Naive B cell (primary cell): ENCODE measurements at regions not wholly inside any gene's neighbourhood (a gene's known extent, or its start where the extent isn't known, plus 50 kb on each side); places are given as distances from the start of the nearest gene placed in this dataset.

Experiments
- ATAC-seq, 2 donors: fragments of 150-1000 bp; cut with Tn5 transposase; 2 replicates each; pipeline ENCODE4 v1.10.0; 2021; ENCODE audit warnings: low read depth in 2 of 2, mild to moderate bottlenecking in 2 of 2, moderate library complexity in 2 of 2
- DNase-seq: peaks from one replicate; pipeline ENCODE4 v3.0.0; 2022
- H3K27ac Mint-ChIP-seq, 6 donors: one replicate each; pipeline ENCODE4 v1.8.0; 2020 to 2022; ENCODE audit warnings: mild to moderate bottlenecking in 6 of 6, mixed read lengths in 6 of 6, moderate library complexity in 5 of 6, inconsistent platforms in 2 of 6
- H3K27me3 Mint-ChIP-seq, 3 donors: one replicate each; pipeline ENCODE4 v1.8.0; 2021 to 2022; ENCODE audit warnings: mixed read lengths in 3 of 3, mild to moderate bottlenecking in 1 of 3
- H3K36me3 Mint-ChIP-seq, 2 donors: one replicate each; pipeline ENCODE4 v1.8.0; 2020 to 2022; ENCODE audit warnings: mixed read lengths in 2 of 2, inconsistent platforms in 1 of 2, mild to moderate bottlenecking in 1 of 2
- H3K4me1 Mint-ChIP-seq, 3 donors: one replicate each; pipeline ENCODE4 v1.8.0; 2020 to 2022; ENCODE audit warnings: mixed read lengths in 3 of 3, inconsistent platforms in 1 of 3, mild to moderate bottlenecking in 1 of 3, moderate library complexity in 1 of 3
- H3K4me3 Mint-ChIP-seq, 8 donors: one replicate each; pipeline ENCODE4 v1.8.0; 2020 to 2022; ENCODE audit warnings: mild to moderate bottlenecking in 8 of 8, mixed read lengths in 8 of 8, moderate library complexity in 8 of 8, inconsistent platforms in 2 of 8
- H3K9me3 Mint-ChIP-seq, 7 donors: one replicate each; pipeline ENCODE4 v1.8.0; 2020 to 2022; ENCODE audit warnings: mixed read lengths in 7 of 7, mild to moderate bottlenecking in 5 of 7, inconsistent platforms in 2 of 7, moderate library complexity in 1 of 7

DNA sequence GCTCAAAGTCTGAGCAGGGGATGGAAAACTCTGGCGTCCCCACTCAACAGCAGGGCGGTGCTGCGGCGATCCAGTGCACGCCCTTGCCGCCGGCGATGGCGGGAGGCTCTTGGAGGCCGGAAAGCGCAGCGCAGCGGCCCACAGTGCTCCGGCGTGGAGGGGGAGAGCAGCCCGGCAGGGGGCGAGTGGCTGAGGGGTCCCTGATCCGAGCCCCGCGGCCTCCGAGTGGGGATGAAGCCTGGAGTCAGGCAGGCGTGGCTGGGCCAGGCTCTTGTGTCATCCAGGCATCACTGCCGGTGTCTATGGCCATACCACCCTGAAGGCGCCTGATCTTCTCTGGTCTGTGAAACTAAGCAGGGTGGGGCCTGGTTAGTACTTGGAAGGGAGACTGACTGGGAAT lies 183.1 kb downstream of the ALG10 start:
- ATAC-seq: no peak
- H3K4me3 Mint-ChIP-seq: peak overlapping the region in 2 of 8 donors; percentile 9 to 29
- peak overlapping the region in 1 of 6 donors; percentile 81 for H3K27ac Mint-ChIP-seq

GRCh38 chr12:34206061-34206785 lies 183.9 kb downstream of the ALG10 start:
- no peaks in the 10 kb centered on the region for H3K27me3 Mint-ChIP-seq
- H3K4me1 Mint-ChIP-seq: peaks cover 32 to 45% (median 43%) of the 10 kb centered on the region in 3 donors
- peaks cover 0 to 10% (median 1%) of the 10 kb centered on the region in 7 donors for H3K9me3 Mint-ChIP-seq
- peaks cover 0 to 17% of the 10 kb centered on the region in 2 donors for H3K36me3 Mint-ChIP-seq
- ATAC-seq (no peak), DNase-seq (no peak)
- peak overlapping the region in 5 of 6 donors; percentile 2 to 84 (median 37) for H3K27ac Mint-ChIP-seq
- H3K4me3 Mint-ChIP-seq: peak overlapping the region in 3 of 8 donors; percentile 12 to 57 (median 50)

More for the DNA sequence above, 183.1 kb downstream of the ALG10 start:
- Mint-ChIP-seq H3K36me3 (peaks cover 0 to 17% of the 10 kb centered on the region in 2 donors), H3K4me1 (peaks cover 29 to 45% (median 43%) of the 10 kb centered on the region in 3 donors), H3K9me3 (peaks cover 0 to 10% (median 1%) of the 10 kb centered on the region in 7 donors), H3K27me3 (no peaks in the 10 kb centered on the region)
- DNase-seq: no peak

- no peak for DNase-seq
- Mint-ChIP-seq H3K27ac (peak overlapping the region in 3 of 6 donors; percentile 7 to 81 (median 62)), H3K4me1 (peaks cover 28 to 36% (median 35%) of the 10 kb centered on the region in 3 donors), H3K27me3 (no peaks in the 10 kb centered on the region), H3K4me3 (no peak overlapping the region), H3K9me3 (peaks cover 0 to 10% (median 1%) of the 10 kb centered on the region in 7 donors), H3K36me3 (peaks cover 0 to 17% of the 10 kb centered on the region in 2 donors)
- ATAC-seq: no peak
These were observed 185.6 kb downstream of the ALG10 start for GRCh38 chr12:34207858-34208257.

DNA sequence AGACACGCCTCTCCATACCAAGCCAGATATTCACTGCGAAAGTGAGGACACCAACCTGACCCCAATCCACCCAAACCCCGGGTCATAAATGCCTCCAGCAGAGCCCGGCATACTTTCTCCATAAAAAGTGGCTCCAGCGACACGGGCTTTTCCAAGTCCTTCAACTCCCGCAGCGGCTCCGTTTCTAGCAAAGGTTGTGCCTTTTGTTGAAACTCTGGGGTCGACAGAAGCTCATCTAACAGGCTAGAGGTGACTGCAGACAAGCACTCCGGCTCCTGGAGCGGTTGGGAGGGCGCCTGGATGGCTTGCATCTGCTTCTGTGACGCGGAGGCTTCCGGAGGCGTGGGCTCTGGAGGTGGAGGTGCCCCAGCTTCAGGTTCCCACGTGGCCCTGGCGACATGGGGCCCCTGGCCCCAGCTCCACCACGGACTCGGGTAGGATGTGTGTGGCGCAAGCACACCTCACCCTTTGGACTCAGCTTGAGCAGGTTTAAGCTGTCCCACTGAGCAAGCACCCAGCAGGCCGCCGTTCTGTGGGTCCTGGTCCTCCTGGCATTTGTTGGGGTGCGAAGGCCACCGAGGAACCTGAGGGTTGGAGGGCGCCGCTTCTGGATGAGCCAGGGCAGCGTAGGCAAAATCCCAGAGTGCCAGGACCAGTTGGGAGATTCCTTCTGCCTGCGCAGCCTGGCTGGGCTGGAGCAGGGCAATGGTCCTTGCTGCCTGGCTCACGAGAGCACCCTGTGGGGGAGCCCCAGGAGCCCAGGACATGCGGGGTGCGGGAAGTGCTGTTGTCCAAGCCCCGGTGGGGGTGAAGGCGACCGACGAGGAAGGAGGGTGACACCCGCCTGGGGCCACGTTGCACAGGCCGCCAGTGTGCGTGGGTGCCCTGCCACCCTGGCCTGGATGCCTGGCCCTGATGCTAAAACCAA lies 186.3 kb downstream of the ALG10 start:
- Mint-ChIP-seq H3K4me1 (peaks cover 24 to 31% (median 29%) of the 10 kb centered on the region in 3 donors), H3K9me3 (peaks cover 0 to 10% (median 1%) of the 10 kb centered on the region in 7 donors), H3K4me3 (no peak overlapping the region), H3K27ac (peak overlapping the region in 2 of 6 donors; percentile 12 to 62), H3K27me3 (no peaks in the 10 kb centered on the region), H3K36me3 (peaks cover 0 to 17% of the 10 kb centered on the region in 2 donors)
- no peak for DNase-seq
- no peak for ATAC-seq

- ATAC-seq (no peak), DNase-seq (no peak)
- Mint-ChIP-seq H3K27ac (peak overlapping the region in 1 of 6 donors; percentile 84), H3K9me3 (peaks cover 0 to 10% (median 1%) of the 10 kb centered on the region in 7 donors), H3K4me3 (no peak overlapping the region), H3K4me1 (peaks cover 20 to 27% (median 22%) of the 10 kb centered on the region in 3 donors), H3K36me3 (peaks cover 0 to 17% of the 10 kb centered on the region in 2 donors), H3K27me3 (no peaks in the 10 kb centered on the region)
These were observed 187.1 kb downstream of the ALG10 start for GRCh38 chr12:34209259-34209835.

- Mint-ChIP-seq H3K4me1 (peaks cover 14 to 19% (median 15%) of the 10 kb centered on the region in 3 donors), H3K9me3 (peaks cover 0 to 10% (median 1%) of the 10 kb centered on the region in 7 donors), H3K36me3 (peaks cover 0 to 17% of the 10 kb centered on the region in 2 donors), H3K27me3 (no peaks in the 10 kb centered on the region), H3K27ac (peak overlapping the region in 1 of 6 donors; percentile 28), H3K4me3 (no peak overlapping the region)
- DNase-seq (no peak), ATAC-seq (no peak)
These were observed 187.9 kb downstream of the ALG10 start for GRCh38 chr12:34210183-34210582.

DNA sequence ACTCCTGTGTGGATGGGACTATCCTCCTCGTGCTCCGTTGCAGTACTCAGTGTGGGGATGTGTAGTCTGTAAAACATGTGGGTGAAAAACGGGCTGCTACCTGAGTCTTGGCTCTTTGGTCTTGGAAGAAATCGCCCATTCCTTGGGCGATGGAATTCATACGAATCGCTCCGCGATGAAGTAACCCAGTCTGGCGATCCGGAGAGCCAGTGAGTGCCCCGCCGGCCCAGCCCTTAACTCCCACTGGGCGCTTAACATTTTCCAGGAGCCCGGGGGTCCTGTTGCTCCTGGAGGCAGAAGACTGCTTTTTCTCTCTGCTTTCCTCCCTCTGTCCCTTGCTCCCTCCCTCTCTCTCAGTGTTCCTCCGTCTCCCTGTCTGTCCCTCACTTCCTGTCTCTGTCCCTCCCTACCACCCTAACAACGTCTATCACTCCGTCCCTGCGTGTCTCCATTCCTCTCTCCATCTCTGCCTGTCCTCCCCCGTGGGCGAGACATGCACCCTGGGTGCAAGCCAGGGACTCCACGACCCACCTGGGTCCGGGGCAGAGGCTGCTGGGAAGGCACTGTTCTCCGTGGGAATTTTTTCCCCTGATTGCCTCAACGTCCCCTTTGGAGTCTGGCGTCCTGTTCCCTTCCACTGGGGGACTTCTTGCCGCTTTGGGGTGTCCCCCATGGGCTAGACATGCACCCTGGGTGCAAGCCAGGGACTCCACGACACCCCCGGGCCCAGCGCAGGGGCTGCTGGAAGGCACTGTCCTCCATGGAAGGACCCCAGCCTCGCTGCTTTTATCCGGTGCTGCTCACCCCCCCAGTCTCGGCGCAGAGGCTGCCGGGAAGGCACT lies 188.6 kb downstream of the ALG10 start:
- Mint-ChIP-seq H3K36me3 (peaks cover 0 to 17% of the 10 kb centered on the region in 2 donors), H3K27ac (peak overlapping the region in 2 of 6 donors; percentile 42 to 78), H3K9me3 (peaks cover 0 to 10% (median 1%) of the 10 kb centered on the region in 7 donors), H3K4me3 (no peak overlapping the region), H3K4me1 (peaks cover 8 to 13% (median 10%) of the 10 kb centered on the region in 3 donors), H3K27me3 (no peaks in the 10 kb centered on the region)
- ATAC-seq (no peak), DNase-seq (no peak)

- Mint-ChIP-seq H3K27ac (no peak overlapping the region), H3K4me1 (peaks cover 3 to 7% (median 6%) of the 10 kb centered on the region in 3 donors), H3K27me3 (no peaks in the 10 kb centered on the region), H3K9me3 (peaks cover 0 to 3% (median 0%) of the 10 kb centered on the region in 7 donors), H3K4me3 (no peak overlapping the region), H3K36me3 (peaks cover 0 to 5% of the 10 kb centered on the region in 2 donors)
- no peak for DNase-seq
- no peak for ATAC-seq
These were observed 190.4 kb downstream of the ALG10 start for GRCh38 chr12:34212651-34213050.

GRCh38 chr12:34214011-34214410 lies 191.7 kb downstream of the ALG10 start:
- no peaks in the 10 kb centered on the region for H3K36me3 Mint-ChIP-seq
- peaks cover 0 to 1% (median 0%) of the 10 kb centered on the region in 7 donors for H3K9me3 Mint-ChIP-seq
- DNase-seq: no peak
- no peak overlapping the region for H3K4me3 Mint-ChIP-seq
- ATAC-seq: no peak
- peaks cover 8 to 17% (median 17%) of the 10 kb centered on the region in 3 donors for H3K4me1 Mint-ChIP-seq
- no peak overlapping the region for H3K27ac Mint-ChIP-seq
- peaks cover 6 to 9% (median 8%) of the 10 kb centered on the region in 3 donors for H3K27me3 Mint-ChIP-seq

DNA sequence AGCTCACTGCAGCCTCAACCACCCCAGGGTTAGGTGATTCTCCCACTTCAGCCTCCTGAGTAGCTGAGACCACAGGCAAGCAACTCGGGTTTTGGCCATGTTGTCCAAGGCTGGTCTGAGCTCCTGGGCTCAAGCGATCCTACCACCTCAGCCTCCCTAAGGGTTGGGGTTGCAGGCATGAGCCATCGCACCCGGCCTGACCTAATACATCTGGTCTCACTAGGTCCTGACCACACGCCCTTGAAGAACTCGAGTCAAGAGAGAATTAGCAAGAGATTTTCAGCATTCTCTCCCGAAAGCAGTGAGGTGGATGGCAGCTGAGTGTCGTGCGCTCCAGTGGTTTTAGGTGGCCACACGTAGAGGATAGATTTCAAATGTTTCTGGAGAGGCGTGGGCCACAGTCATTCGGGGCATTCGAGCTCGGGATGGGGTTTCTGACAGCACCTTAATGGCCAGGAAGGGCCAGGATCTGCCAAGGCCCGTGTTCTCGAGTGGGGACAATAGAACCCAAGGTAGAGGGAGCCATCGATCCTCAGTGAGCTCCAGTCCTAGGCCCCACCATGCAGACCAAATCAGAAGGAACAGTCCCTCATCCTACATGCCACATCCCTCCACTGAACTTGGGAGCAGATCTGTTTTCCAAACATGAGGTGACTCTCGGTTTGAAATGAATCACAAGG lies 193.1 kb downstream of the ALG10 start:
- peaks cover 8 to 22% (median 19%) of the 10 kb centered on the region in 3 donors for H3K4me1 Mint-ChIP-seq
- H3K36me3 Mint-ChIP-seq: no peaks in the 10 kb centered on the region
- H3K9me3 Mint-ChIP-seq: no peaks in the 10 kb centered on the region
- H3K4me3 Mint-ChIP-seq: peak overlapping the region in 1 of 8 donors; percentile 5
- peaks cover 6 to 10% (median 9%) of the 10 kb centered on the region in 3 donors for H3K27me3 Mint-ChIP-seq
- H3K27ac Mint-ChIP-seq: peak overlapping the region in 4 of 6 donors; percentile 6 to 47 (median 26)
- ATAC-seq: no peak
- DNase-seq: no peak

DNA sequence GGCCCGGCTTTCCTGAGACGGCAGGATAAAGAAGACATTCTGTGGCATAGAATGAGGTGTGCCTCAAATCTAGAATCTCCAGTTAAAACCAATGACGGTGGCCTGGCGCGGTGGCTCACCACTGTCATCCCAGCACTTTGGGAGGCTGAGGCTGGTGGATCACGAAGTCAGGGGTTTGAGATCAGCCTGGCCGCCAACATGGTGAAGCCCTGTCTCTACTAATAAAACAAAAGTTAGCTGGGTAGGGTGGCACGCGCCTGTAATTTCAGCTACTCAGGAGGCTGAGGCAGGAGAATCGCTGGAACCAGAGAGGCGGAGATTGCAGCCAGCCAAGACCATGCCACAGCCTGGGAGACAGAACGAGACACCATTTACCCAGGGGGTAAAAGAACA lies 193.6 kb downstream of the ALG10 start:
- peak overlapping the region in 1 of 6 donors; percentile 14 for H3K27ac Mint-ChIP-seq
- peak overlapping the region in 1 of 8 donors; percentile 5 for H3K4me3 Mint-ChIP-seq
- no peaks in the 10 kb centered on the region for H3K9me3 Mint-ChIP-seq
- ATAC-seq: no peak
- peaks cover 6 to 10% (median 9%) of the 10 kb centered on the region in 3 donors for H3K27me3 Mint-ChIP-seq
- no peaks in the 10 kb centered on the region for H3K36me3 Mint-ChIP-seq
- H3K4me1 Mint-ChIP-seq: peaks cover 7 to 22% (median 19%) of the 10 kb centered on the region in 3 donors
- DNase-seq: no peak

- no peak overlapping the region for H3K27ac Mint-ChIP-seq
- DNase-seq (no peak), ATAC-seq (no peak)
- no peaks in the 10 kb centered on the region for H3K9me3 Mint-ChIP-seq
- H3K36me3 Mint-ChIP-seq: no peaks in the 10 kb centered on the region
- H3K27me3 Mint-ChIP-seq: peaks cover 9 to 13% (median 10%) of the 10 kb centered on the region in 3 donors
- H3K4me1 Mint-ChIP-seq: peaks cover 4 to 22% (median 19%) of the 10 kb centered on the region in 3 donors
- H3K4me3 Mint-ChIP-seq: peak overlapping the region in 1 of 8 donors; percentile 5
These were observed 195.4 kb downstream of the ALG10 start for GRCh38 chr12:34217660-34218059.
